ENCODE measurements at regions not wholly inside any gene's neighbourhood (a gene's known extent, or its start where the extent isn't known, plus 50 kb on each side); places are given as distances from the start of the nearest gene placed in this dataset.

DNA sequence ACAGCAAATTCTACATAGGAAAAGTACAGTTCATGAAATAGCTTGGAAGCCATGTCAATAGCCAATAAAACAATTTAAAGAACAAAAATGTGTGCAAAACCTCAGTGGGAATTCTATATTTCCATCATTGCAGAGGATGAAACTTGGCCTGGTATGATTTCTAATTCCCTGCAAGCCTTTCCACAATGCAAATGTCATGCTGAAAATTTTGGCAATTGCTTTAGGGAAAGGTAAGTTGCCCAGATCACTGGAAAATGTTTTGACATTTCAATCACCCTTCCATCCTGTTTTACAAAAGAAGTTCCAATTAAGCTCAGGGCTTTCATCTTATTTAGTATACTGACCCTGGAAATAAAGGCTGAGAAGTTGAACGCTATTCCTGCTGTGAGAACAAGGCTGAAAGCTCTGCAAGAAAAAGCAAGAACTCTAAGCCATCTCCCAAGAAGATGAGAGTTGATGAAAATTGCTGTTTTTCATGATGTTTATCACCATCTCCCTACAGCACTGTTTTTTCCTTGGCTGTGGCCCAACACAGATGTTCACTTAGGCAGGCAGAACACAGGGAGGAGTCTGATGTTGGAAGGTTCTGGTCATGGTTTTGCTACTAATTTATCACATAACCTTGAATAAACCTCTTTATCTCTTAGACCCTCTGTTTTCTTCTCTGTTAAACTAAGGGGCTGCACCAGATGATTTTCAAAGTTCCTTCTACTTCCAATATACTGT, 263.7 kb downstream of the KCTD12 start:
- Histone ChIP-seq H3K9me3 (no peaks in the 10 kb centered on the region), H2AFZ (ENCODE audit: low read depth) (no peak overlapping the region), H3K9me2 (no peaks in the 10 kb centered on the region), H3K4me1 (ENCODE audit: control insufficient read depth in 1 of 2, insufficient read depth in 2 of 2, low read depth in 1 of 2, low read length in 1 of 2) (peaks cover 0 to 7% of the 10 kb centered on the region in 2 experiments; a peak in 2 of 4 replicates), H4K20me1 (ENCODE audit: insufficient read depth) (no peaks in the 10 kb centered on the region), H3F3A (replicated peaks; ENCODE audit: insufficient read depth) (no peaks in the 10 kb centered on the region), H3K27ac (ENCODE audit: low read depth in 2 of 2, low read length in 1 of 2) (peak overlapping the region in 1 of 2 experiments; percentile 76; a peak in 2 of 4 replicates), H3K36me3 (replicated peaks in 1 of 2; ENCODE audit: control insufficient read depth in 1 of 2, insufficient read depth in 2 of 2, low read length in 1 of 2) (no peaks in the 10 kb centered on the region), H3K9ac (no peak overlapping the region), H3K27me3 (ENCODE audit: insufficient read depth) (no peaks in the 10 kb centered on the region), H3K4me3 (ENCODE audit: low read depth in 2 of 2, low read length in 1 of 2) (no peak overlapping the region), H3K79me2 (ENCODE audit: insufficient read depth) (no peaks in the 10 kb centered on the region), H3K4me2 (no peak overlapping the region)
- DNase-seq = peak; percentile 57
- POLR2A ChIA-PET = no interaction called here
- CTCF ChIA-PET = interaction anchor here (1.2 kb wide), 1 partner anchor 926 kb away, joined by 3 read pairs; no protein-coding TSS in a partner anchor
- 26% methylated on average over 1 of the region's 1 CpG for WGBS (ENCODE audit: low lambda C conversion rate)
- TF ChIP-seq, protein P1, sequence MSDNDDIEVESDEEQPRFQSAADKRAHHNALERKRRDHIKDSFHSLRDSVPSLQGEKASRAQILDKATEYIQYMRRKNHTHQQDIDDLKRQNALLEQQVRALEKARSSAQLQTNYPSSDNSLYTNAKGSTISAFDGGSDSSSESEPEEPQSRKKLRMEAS (IDR thresholded peaks at IDR 0.05; ENCODE audit: low read depth) = no peak
- TF ChIP-seq GATA2 (CRISPR knock-in tag; IDR thresholded peaks at IDR 0.05) (peak; percentile 80), RFX5 (IDR thresholded peaks at IDR 0.05; ENCODE audit: low read length) (no peak), TEAD4 (IDR thresholded peaks at IDR 0.05; ENCODE audit: borderline replicate concordance, insufficient read depth) (no peak), USF1 (IDR thresholded peaks at IDR 0.05; ENCODE audit: borderline replicate concordance, low read depth) (no peak), FOXM1 (IDR thresholded peaks at IDR 0.05; ENCODE audit: low read depth) (no peak), NFIC (IDR thresholded peaks at IDR 0.05; ENCODE audit: borderline replicate concordance) (no peak), RXRA (IDR thresholded peaks at IDR 0.05; ENCODE audit: borderline replicate concordance, low read depth) (no peak), REST (IDR thresholded peaks at IDR 0.05; ENCODE audit: low read depth, low read length) (no peak), MEF2A (IDR thresholded peaks at IDR 0.05; ENCODE audit: borderline replicate concordance, low read depth) (no peak), TCF12 (IDR thresholded peaks at IDR 0.05) (0 out of 2 replicates have a peak, but pooled peaks have one; percentile 6), EP300 (IDR thresholded peaks at IDR 0.05; ENCODE audit: borderline replicate concordance in 1 of 2, low read depth in 1 of 2, low read length in 1 of 2) (peak in 1 of 2 experiments; percentile 83; a peak in 2 of 4 replicates), FOSL2 (IDR thresholded peaks at IDR 0.05; ENCODE audit: borderline replicate concordance, low read depth) (no peak), ZBTB33 (IDR thresholded peaks at IDR 0.05; ENCODE audit: borderline replicate concordance, low read depth) (no peak), POLR2AphosphoS5 (IDR thresholded peaks at IDR 0.05; ENCODE audit: low read depth, low read length) (no peak), RAD21 (IDR thresholded peaks at IDR 0.05; ENCODE audit: low read length) (peak; percentile 24), YY1 (IDR thresholded peaks at IDR 0.05; ENCODE audit: low read depth) (no peak), JUND (IDR thresholded peaks at IDR 0.05) (no peak), RCOR1 (IDR thresholded peaks at IDR 0.05; ENCODE audit: low read length) (peak; percentile 48), CHD2 (IDR thresholded peaks at IDR 0.05; ENCODE audit: low read length, partially characterized antibody) (peak; percentile 33), SMC3 (IDR thresholded peaks at IDR 0.05; ENCODE audit: low read depth, low read length) (no peak), CTCF (IDR thresholded peaks at IDR 0.05) (no peak), GABPA (IDR thresholded peaks at IDR 0.05; ENCODE audit: low read depth) (no peak), SIN3A (IDR thresholded peaks at IDR 0.05; ENCODE audit: borderline replicate concordance, low read depth, low read length) (no peak)
- TF ChIP-seq, protein P2, sequence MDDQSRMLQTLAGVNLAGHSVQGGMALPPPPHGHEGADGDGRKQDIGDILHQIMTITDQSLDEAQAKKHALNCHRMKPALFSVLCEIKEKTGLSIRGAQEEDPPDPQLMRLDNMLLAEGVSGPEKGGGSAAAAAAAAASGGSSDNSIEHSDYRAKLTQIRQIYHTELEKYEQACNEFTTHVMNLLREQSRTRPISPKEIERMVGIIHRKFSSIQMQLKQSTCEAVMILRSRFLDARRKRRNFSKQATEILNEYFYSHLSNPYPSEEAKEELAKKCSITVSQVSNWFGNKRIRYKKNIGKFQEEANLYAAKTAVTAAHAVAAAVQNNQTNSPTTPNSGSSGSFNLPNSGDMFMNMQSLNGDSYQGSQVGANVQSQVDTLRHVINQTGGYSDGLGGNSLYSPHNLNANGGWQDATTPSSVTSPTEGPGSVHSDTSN (IDR thresholded peaks at IDR 0.05) = no peak
